HepG2 (cell line): ENCODE measurements at regions not wholly inside any gene's neighbourhood (a gene's known extent, or its start where the extent isn't known, plus 50 kb on each side); places are given as distances from the start of the nearest gene placed in this dataset.
A peak's percentile ranks its signal among the peaks of the same experiment; 100 is the strongest.

Source experiments
- ATAC-seq: fragments of 200-7000 bp; cut with Tn5 transposase; 3 replicates; pipeline ENCODE4 v1.9.1; 2020; ENCODE audit warnings: mild to moderate bottlenecking, moderate library complexity
- BruUV-seq: library from RNA; stranded (reverse); fragments of 400-500 nt; replicated peaks from 2 replicates; lab custom pipeline; 2021; lab: Mats Ljungman, UMichigan
- CTCF ChIA-PET: fragments of 300-600 bp; formaldehyde crosslinking; extraction: SDS; loops from one replicate; lab custom pipeline; 2021; ENCODE audit warnings: low total read pairs, inconsistent platforms, low intra/inter-chr PET ratio; lab: Yijun Ruan, JAX
- POLR2A ChIA-PET: fragments of 350-600 bp; sonication (Branson Sonifier 250); formaldehyde crosslinking; loops from one replicate; lab custom pipeline; 2020; ENCODE audit warnings: antibody characterized with exemption, inconsistent platforms; lab: Yijun Ruan, JAX
- DNase-seq: peaks from one replicate; pipeline ENCODE4 v3.0.0-alpha.2; 2015; ENCODE audit warnings: low spot score
- FAIRE-seq: peaks from 3 replicates; lab custom pipeline; 2011; peaks lifted over from hg19 to GRCh38; lab: Jason Lieb, UNC
- H2AFZ ChIP-seq: one replicate; pipeline ENCODE4 v1.6.1; 2011; ENCODE audit warnings: low read length, inconsistent platforms
- H3K27ac ChIP-seq: fragments of 300-600 bp; 3 replicates; pipeline ENCODE4 v1.8.0; 2011; ENCODE audit warnings: mixed run types, mild to moderate bottlenecking, mixed read lengths, low read length, inconsistent platforms; ENCODE audit not compliant: insufficient read depth; ENCODE audit errors: extremely low read length
- H3K27me3 ChIP-seq, 2 experiments: fragments of 200-600 bp in 1 of 2; 2 replicates in 1 of 2; 3 replicates in 1 of 2; pipeline versions ENCODE4 v1.6.0 to v1.8.0; 2011; ENCODE audit warnings: low read length in 2 of 2, mild to moderate bottlenecking in 2 of 2, moderate library complexity in 2 of 2, inconsistent platforms in 1 of 2; ENCODE audit not compliant: insufficient read depth in 2 of 2, control insufficient read depth in 1 of 2
- H3K36me3 ChIP-seq, 2 experiments: fragments of 200-600 bp in 1 of 2; replicated peaks in 1 of 2; 2 replicates in 1 of 2; 3 replicates in 1 of 2; pipeline versions ENCODE4 v1.5.1 to v1.8.0; 2011; ENCODE audit warnings: low read length in 2 of 2, inconsistent platforms in 1 of 2; ENCODE audit not compliant: insufficient read depth in 2 of 2, control insufficient read depth in 1 of 2
- H3K4me1 ChIP-seq: 2 replicates; pipeline ENCODE4 v1.5.1; 2012; ENCODE audit warnings: low read length, inconsistent platforms; ENCODE audit not compliant: insufficient read depth
- H3K4me2 ChIP-seq: 2 replicates; pipeline ENCODE4 v1.6.0; 2011; ENCODE audit warnings: low read depth, low read length, inconsistent platforms
- H3K4me3 ChIP-seq, 3 experiments: fragments of 200-600 bp in 1 of 3; sonication (generic), shearing (Covaris generic) in 1 of 3; replicated peaks in 1 of 3; 2 replicates each; pipeline ENCODE4 v1.5.1; 2011 to 2016; ENCODE audit warnings: low read length in 3 of 3, inconsistent platforms in 2 of 3, low read depth in 2 of 3, mild to moderate bottlenecking in 2 of 3, control low read depth in 1 of 3, mixed read lengths in 1 of 3; ENCODE audit not compliant: insufficient read depth in 1 of 3
- H3K79me2 ChIP-seq: one replicate; pipeline ENCODE4 v1.6.1; 2011; ENCODE audit warnings: low read length, inconsistent platforms; ENCODE audit not compliant: insufficient read depth
- H3K9ac ChIP-seq: 2 replicates; pipeline ENCODE4 v1.6.0; 2011; ENCODE audit warnings: mild to moderate bottlenecking, low read depth, low read length, inconsistent platforms; ENCODE audit not compliant: insufficient read depth
- H3K9me3 ChIP-seq: 2 replicates; pipeline ENCODE4 v1.5.1; 2012; ENCODE audit warnings: mild to moderate bottlenecking, low read length
- H4K20me1 ChIP-seq: 2 replicates; pipeline ENCODE4 v1.6.0; 2011; ENCODE audit warnings: inconsistent platforms, mild to moderate bottlenecking, low read length, moderate library complexity; ENCODE audit not compliant: insufficient read depth
- BHLHE40 ChIP-seq: IDR thresholded peaks from 2 replicates; pipeline ENCODE4 v1.6.1; 2011; ENCODE audit warnings: low read length, improper control_type of control experiment
- ZNF629 ChIP-seq: sonication (generic); formaldehyde crosslinking; conservative IDR thresholded peaks from 2 replicates; pipeline ENCODE4 v1.5.0; 2020; ENCODE audit warnings: missing genetic modification reagents
- ZNF768 ChIP-seq: sonication (generic); formaldehyde crosslinking; IDR thresholded peaks from 2 replicates; pipeline ENCODE4 v1.4.0; 2020; ENCODE audit warnings: missing genetic modification reagents
- WGBS: methylation state at CpG from one replicate; pipeline ENCODE4 v1.1.6; 2017; ENCODE audit warnings: low lambda C conversion rate; 5-methylcytosine and 5-hydroxymethylcytosine counted together
- in situ Hi-C: cut with HindIII; loops from 2 replicates; pipeline ENCODE4 v1.10.0; 2017; ENCODE audit warnings: low pct_unique_long_range_greater_than_20kb; ENCODE audit not compliant: extremely low pct_ligation_motif_present
- intact Hi-C: fragments of 100-400 bp; cut with micrococcal nuclease; formaldehyde crosslinking; loops from one replicate; pipeline ENCODE4 v1.10.0; 2022; ENCODE audit not compliant: unreplicated experiment
- TF ChIP-seq, protein P1 (sequence below): IDR thresholded peaks from 2 replicates; pipeline ENCODE4 v1.6.1; 2016; ENCODE audit warnings: missing biosample characterization, missing genetic modification reagents, low read depth

DNA sequence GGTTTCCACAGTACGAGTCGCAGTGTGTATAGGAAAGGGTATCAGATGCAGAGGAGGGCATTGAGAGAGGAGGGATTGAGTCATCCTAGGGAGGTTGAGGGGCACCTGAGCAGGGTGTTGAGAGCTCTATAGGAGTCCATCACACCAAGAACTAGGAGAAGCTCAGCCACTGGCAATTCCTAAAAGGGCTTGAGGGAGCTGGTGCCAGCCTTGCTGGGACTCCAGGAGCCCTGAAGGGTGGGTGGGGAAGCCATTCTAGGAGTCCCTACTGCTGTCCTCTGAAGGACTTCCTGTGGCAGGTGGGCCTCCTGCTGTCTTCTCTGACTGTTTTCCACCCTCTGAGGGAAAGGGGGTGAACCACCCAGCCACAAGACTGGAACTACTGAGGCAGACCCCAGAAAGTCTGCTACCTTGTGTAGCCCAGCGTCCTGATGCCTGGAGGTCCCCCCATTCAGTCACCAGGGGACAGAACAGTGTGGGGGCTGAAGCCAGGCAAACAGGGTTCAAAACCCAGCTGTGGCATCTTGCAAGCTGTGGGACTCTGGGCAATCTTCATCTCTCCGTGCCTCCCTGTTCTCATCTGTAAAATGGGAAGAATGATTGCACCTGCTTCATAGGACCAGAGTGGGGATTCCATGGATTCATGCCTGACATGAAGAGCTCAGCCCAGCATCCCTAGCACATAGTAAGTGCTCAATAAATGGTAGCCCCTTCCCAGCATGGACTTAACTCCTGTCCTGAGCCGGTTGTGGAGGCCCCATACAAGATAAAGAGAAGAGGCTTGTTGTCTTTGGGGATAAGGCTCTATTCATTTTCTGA is 149.5 kb downstream of the C9orf50 start:
- CTCF ChIA-PET: no interaction called here
- Histone ChIP-seq H3K27ac (no peak overlapping the region), H3K36me3 (no peaks in the 10 kb centered on the region), H2AFZ (no peak overlapping the region), H3K27me3 (peaks cover 2 to 11% of the 10 kb centered on the region in 2 experiments; a peak in 3 of 5 replicates), H4K20me1 (no peaks in the 10 kb centered on the region), H3K79me2 (no peaks in the 10 kb centered on the region), H3K9ac (no peak overlapping the region), H3K4me1 (peaks cover 67% of the 10 kb centered on the region), H3K4me3 (no peak overlapping the region), H3K4me2 (no peak overlapping the region), H3K9me3 (no peaks in the 10 kb centered on the region; the same call in 1 of the 2 replicates)
- WGBS: 63% methylated on average over 4 of the region's 5 CpGs
- FAIRE-seq (no peak), ATAC-seq (no peak), DNase-seq (no peak)
- intact Hi-C loops: no loop called here
- BruUV-seq: no TSS peak
- in situ Hi-C loops: loop anchor here (10.0 kb wide), 1 partner anchor 297 kb away; the partner anchor contains the start of gene IER5L
- POLR2A ChIA-PET: interaction anchor here (1.9 kb wide), 1 partner anchor 11 kb away, joined by 4 read pairs; no protein-coding TSS in a partner anchor
- peak; percentile 69; the same call in 1 of the 2 replicates for TF ChIP-seq ZNF629 (CRISPR knock-in tag)
- TF ChIP-seq BHLHE40: no peak
- TF ChIP-seq, all 625 proteins: peak for 1

DNA sequence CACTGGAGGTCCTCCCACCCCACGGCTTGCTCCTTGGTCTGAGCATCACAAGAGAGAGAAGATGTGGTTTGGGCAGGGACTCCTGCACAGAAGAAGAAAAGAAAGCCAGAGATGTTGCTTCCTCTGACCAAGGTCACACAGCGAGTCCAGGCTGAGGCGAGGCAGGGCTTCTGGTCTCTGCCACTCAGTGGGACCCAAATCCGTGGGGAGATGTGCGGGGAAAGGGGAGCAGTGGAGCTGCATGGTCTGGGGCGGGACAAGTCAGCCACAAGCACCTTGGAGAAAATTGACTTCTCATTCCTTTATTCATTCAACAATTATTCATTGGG is 150.9 kb downstream of the C9orf50 start:
- DNase-seq (no peak), FAIRE-seq (no peak), ATAC-seq (no peak)
- BruUV-seq: no TSS peak
- Histone ChIP-seq H3K27me3 (peaks cover 6 to 24% of the 10 kb centered on the region in 2 experiments; a peak in 3 of 5 replicates), H3K4me3 (no peak overlapping the region), H3K9me3 (no peaks in the 10 kb centered on the region; the same call in 1 of the 2 replicates), H4K20me1 (no peaks in the 10 kb centered on the region), H3K4me2 (no peak overlapping the region), H3K9ac (no peak overlapping the region), H3K36me3 (no peaks in the 10 kb centered on the region), H3K79me2 (no peaks in the 10 kb centered on the region), H3K4me1 (peaks cover 64% of the 10 kb centered on the region), H3K27ac (no peak overlapping the region), H2AFZ (no peak overlapping the region)
- TF ChIP-seq ZNF768 (CRISPR knock-in tag): peak; percentile 95
- TF ChIP-seq, protein P1, sequence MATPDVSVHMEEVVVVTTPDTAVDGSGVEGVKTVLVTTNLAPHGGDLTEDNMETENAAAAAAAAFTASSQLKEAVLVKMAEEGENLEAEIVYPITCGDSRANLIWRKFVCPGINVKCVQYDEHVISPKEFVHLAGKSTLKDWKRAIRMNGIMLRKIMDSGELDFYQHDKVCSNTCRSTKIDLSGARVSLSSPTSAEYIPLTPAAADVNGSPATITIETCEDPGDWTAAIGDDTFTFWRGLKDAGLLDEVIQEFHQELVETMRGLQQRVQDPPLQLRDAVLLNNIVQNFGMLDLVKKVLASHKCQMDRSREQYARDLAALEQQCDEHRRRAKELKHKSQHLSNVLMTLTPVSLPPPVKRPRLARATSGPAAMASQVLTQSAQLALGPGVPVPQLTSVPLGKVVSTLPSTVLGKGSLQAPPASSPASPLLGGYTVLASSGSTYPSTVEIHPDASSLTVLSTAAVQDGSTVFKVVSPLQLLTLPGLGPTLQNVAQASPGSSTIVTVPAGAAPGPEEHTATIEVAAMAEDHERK (CRISPR knock-in tag): no peak
- WGBS: 58% methylated on average over 3 of the region's 6 CpGs
- intact Hi-C loops (no loop called here), in situ Hi-C loops (loop anchor here (10.0 kb wide), 1 partner anchor 295 kb away; the partner anchor contains the start of gene IER5L)
- ChIA-PET POLR2A (interaction anchor here (1.5 kb wide), 1 partner anchor 9 kb away, joined by 6 read pairs; no protein-coding TSS in a partner anchor), CTCF (no interaction called here)
